ENCODE measurements at regions not wholly inside any gene's neighbourhood (a gene's known extent, or its start where the extent isn't known, plus 50 kb on each side); places are given as distances from the start of the nearest gene placed in this dataset.

DNA sequence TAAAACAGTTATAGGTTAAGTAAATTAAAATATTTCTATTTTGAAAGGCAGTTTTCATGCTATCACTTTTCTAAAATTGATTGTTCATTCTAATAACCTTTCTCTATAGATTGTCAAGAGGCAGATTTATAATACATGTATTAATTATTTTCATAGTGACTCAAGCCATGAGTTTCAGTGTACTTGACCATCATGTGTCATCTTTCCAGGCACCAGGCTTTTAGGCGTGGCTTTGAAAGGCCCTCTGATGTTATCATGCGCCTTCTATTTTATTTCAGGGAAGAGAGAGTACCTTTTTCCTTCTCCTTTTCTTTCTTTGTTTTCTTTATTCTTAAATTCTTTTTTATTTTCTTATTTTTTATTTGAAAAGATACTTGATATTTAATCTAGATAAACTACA lies 128.3 kb upstream of the ETAA1 start:
- no peak overlapping the region for H3K27ac Mint-ChIP-seq (ENCODE audit: unreplicated experiment)
- H3K4me3 Mint-ChIP-seq (ENCODE audit: unreplicated experiment) = no peak overlapping the region
- no peak for DNase-seq (ENCODE audit: low spot score)
- TF ChIP-seq, protein P1, sequence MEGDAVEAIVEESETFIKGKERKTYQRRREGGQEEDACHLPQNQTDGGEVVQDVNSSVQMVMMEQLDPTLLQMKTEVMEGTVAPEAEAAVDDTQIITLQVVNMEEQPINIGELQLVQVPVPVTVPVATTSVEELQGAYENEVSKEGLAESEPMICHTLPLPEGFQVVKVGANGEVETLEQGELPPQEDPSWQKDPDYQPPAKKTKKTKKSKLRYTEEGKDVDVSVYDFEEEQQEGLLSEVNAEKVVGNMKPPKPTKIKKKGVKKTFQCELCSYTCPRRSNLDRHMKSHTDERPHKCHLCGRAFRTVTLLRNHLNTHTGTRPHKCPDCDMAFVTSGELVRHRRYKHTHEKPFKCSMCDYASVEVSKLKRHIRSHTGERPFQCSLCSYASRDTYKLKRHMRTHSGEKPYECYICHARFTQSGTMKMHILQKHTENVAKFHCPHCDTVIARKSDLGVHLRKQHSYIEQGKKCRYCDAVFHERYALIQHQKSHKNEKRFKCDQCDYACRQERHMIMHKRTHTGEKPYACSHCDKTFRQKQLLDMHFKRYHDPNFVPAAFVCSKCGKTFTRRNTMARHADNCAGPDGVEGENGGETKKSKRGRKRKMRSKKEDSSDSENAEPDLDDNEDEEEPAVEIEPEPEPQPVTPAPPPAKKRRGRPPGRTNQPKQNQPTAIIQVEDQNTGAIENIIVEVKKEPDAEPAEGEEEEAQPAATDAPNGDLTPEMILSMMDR (IDR thresholded peaks at IDR 0.05; ENCODE audit: unreplicated experiment) = no peak
- H3K4me1 Mint-ChIP-seq (ENCODE audit: unreplicated experiment) = peaks cover 17% of the 10 kb centered on the region
- no peaks in the 10 kb centered on the region for H3K36me3 Mint-ChIP-seq (ENCODE audit: low read depth, unreplicated experiment)
- H3K27me3 Mint-ChIP-seq (ENCODE audit: unreplicated experiment) = no peaks in the 10 kb centered on the region
- no peaks in the 10 kb centered on the region for H3K9me3 Mint-ChIP-seq (ENCODE audit: unreplicated experiment)

DNA sequence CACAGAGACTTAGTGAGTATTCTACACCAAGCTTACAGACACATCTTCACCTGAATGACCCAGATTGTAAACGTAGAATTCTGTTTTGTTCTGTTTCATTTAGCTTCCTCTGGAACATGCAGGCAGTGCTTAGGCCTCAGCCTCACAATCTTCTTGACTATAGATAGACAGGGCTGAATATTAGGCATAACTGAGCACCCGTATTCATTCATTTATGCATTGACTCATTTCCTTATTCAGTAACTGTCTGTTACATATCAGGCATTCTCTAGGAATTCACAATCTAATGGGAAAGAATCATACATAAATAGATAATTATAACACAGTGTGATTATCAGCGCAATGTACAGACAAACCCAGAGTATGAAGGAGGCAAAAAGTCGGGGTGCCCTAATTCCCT lies 124.9 kb upstream of the ETAA1 start:
- Mint-ChIP-seq H3K4me3 (ENCODE audit: unreplicated experiment) (no peak overlapping the region), H3K4me1 (ENCODE audit: unreplicated experiment) (peaks cover 17% of the 10 kb centered on the region), H3K9me3 (ENCODE audit: unreplicated experiment) (no peaks in the 10 kb centered on the region), H3K27me3 (ENCODE audit: unreplicated experiment) (no peaks in the 10 kb centered on the region), H3K36me3 (ENCODE audit: low read depth, unreplicated experiment) (no peaks in the 10 kb centered on the region), H3K27ac (ENCODE audit: unreplicated experiment) (no peak overlapping the region)
- DNase-seq (ENCODE audit: low spot score) = no peak
- TF ChIP-seq, protein P1 (IDR thresholded peaks at IDR 0.05; ENCODE audit: unreplicated experiment) = no peak

DNA sequence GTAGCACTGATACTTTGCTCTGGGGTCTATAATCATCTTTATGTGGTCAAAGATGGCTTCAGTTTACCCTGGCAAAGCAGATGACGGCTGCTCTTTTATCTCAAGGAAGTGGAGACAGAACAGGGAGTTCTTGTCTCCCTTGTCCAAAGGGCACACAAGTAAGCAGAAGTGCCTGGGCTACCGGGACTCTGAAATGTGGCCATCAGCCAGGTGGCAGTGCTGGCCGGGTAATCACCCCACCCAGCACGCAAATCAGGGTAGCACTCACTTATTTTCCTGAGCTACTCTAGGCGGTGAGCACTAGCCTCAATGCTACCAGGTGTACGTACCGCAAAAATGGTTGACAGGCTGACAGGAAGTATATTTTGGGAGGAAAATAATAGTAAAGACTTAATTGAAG lies 119.7 kb upstream of the ETAA1 start:
- Mint-ChIP-seq H3K9me3 (ENCODE audit: unreplicated experiment) (no peaks in the 10 kb centered on the region), H3K4me3 (ENCODE audit: unreplicated experiment) (no peak overlapping the region), H3K36me3 (ENCODE audit: low read depth, unreplicated experiment) (no peaks in the 10 kb centered on the region), H3K27me3 (ENCODE audit: unreplicated experiment) (no peaks in the 10 kb centered on the region), H3K4me1 (ENCODE audit: unreplicated experiment) (peaks cover 10% of the 10 kb centered on the region), H3K27ac (ENCODE audit: unreplicated experiment) (no peak overlapping the region)
- TF ChIP-seq, protein P1 (IDR thresholded peaks at IDR 0.05; ENCODE audit: unreplicated experiment) = no peak
- DNase-seq (ENCODE audit: low spot score) = no peak

DNA sequence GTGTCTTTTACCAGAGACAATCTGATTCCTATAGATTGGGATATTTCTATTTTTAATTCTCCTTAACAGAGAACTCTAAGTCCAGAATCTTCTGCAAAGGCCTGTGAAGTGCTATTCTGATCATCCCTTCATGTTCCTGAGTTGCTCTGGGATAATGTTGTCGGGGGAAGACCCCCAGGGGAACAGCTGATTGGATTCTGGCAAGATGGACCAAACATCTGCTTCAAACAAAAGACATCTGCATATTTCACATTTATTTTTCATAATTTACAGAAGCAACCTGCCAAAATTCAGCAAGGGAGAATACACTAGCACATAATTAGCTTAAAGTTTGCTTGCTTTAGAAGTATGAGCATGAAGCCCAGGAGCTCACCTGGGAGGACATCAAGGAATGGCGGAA lies 116.0 kb upstream of the ETAA1 start:
- no peak for DNase-seq (ENCODE audit: low spot score)
- Mint-ChIP-seq H3K27ac (ENCODE audit: unreplicated experiment) (no peak overlapping the region), H3K27me3 (ENCODE audit: unreplicated experiment) (no peaks in the 10 kb centered on the region), H3K36me3 (ENCODE audit: low read depth, unreplicated experiment) (no peaks in the 10 kb centered on the region), H3K9me3 (ENCODE audit: unreplicated experiment) (no peaks in the 10 kb centered on the region), H3K4me1 (ENCODE audit: unreplicated experiment) (no peaks in the 10 kb centered on the region), H3K4me3 (ENCODE audit: unreplicated experiment) (no peak overlapping the region)
- TF ChIP-seq, protein P1 (IDR thresholded peaks at IDR 0.05; ENCODE audit: unreplicated experiment) = no peak

DNA sequence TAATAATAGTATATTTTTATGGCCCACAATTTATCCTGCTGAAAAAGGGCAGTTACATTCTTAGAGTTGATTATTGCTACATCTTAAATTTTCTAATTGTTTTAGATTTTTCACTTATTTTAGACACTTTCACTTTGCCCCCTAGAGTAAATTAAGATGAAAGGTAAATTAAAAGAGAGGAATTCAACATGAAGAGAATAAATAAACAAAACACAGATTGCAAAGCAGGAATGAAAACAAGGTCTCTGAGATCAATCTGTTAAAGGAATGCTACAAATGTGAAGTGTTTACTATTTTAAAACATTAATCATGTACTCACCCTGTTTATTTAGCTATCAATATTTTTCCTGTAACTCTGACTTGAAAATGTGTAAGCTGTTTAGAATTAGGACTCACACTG lies 113.5 kb upstream of the ETAA1 start:
- Mint-ChIP-seq H3K9me3 (ENCODE audit: unreplicated experiment) (no peaks in the 10 kb centered on the region), H3K36me3 (ENCODE audit: low read depth, unreplicated experiment) (no peaks in the 10 kb centered on the region), H3K27ac (ENCODE audit: unreplicated experiment) (no peak overlapping the region), H3K4me1 (ENCODE audit: unreplicated experiment) (no peaks in the 10 kb centered on the region), H3K27me3 (ENCODE audit: unreplicated experiment) (no peaks in the 10 kb centered on the region), H3K4me3 (ENCODE audit: unreplicated experiment) (no peak overlapping the region)
- DNase-seq (ENCODE audit: low spot score) = no peak
- TF ChIP-seq, protein P1 (IDR thresholded peaks at IDR 0.05; ENCODE audit: unreplicated experiment) = no peak

Measured in endothelial cell (in vitro differentiated cells).